LNCaP clone FGC (cell line): ENCODE measurements at regions not wholly inside any gene's neighbourhood (a gene's known extent, or its start where the extent isn't known, plus 50 kb on each side); places are given as distances from the start of the nearest gene placed in this dataset.
"Not testable (repeated sequence)": the region's sequence is repeated elsewhere in the genome, so short reads cannot be mapped to it uniquely, and the experiment has no call there.

Source experiments
- DNase-seq: peaks from one replicate; pipeline ENCODE4 v3.0.0-alpha.2; 2011; ENCODE audit warnings: low read depth
- H3K4me3 ChIP-seq: 2 replicates; pipeline ENCODE4 v1.5.1; 2011; ENCODE audit warnings: mild to moderate bottlenecking, low read depth, low read length, control low read depth
- CTCF ChIP-seq: IDR thresholded peaks from 2 replicates; pipeline ENCODE4 v1.5.1; 2012; ENCODE audit warnings: mild to moderate bottlenecking; ENCODE audit not compliant: control insufficient read depth, insufficient read depth; ENCODE audit errors: extremely low read depth

GRCh38 chr11:29623144-29623722 lies 393.6 kb downstream of the KCNA4 start:
- DNase-seq, result no peak
- H3K4me3 ChIP-seq, result no peak overlapping the region
- no peak for TF ChIP-seq CTCF

- no peak for TF ChIP-seq CTCF
- no peak overlapping the region for H3K4me3 ChIP-seq
- no peak for DNase-seq
Observed at GRCh38 chr11:29616611-29617010, 400.2 kb downstream of the KCNA4 start.

GRCh38 chr11:29612423-29612822 lies 404.4 kb downstream of the KCNA4 start:
- DNase-seq, result no peak
- TF ChIP-seq CTCF, result no peak
- H3K4me3 ChIP-seq, result no peak overlapping the region

GRCh38 chr11:29606330-29607031 lies 410.3 kb downstream of the KCNA4 start:
- no peak for TF ChIP-seq CTCF
- no peak for DNase-seq

GRCh38 chr11:29600151-29600575 lies 416.7 kb downstream of the KCNA4 start:
- DNase-seq, H3K4me3 ChIP-seq: not testable (repeated sequence)

More at GRCh38 chr11:29606330-29607031, 410.3 kb downstream of the KCNA4 start:
- H3K4me3 ChIP-seq, result no peak overlapping the region

GRCh38 chr11:29584342-29584741 lies 432.5 kb downstream of the KCNA4 start:
- H3K4me3 ChIP-seq, result no peak overlapping the region
- TF ChIP-seq CTCF, result no peak
- DNase-seq, result no peak

- H3K4me3 ChIP-seq, result no peak overlapping the region
- DNase-seq, result no peak
- TF ChIP-seq CTCF, result no peak
Observed at GRCh38 chr11:29578806-29579205, 438.0 kb downstream of the KCNA4 start.
